ENCODE measurements at regions not wholly inside any gene's neighbourhood (a gene's known extent, or its start where the extent isn't known, plus 50 kb on each side); places are given as distances from the start of the nearest gene placed in this dataset.

- TF ChIP-seq, protein P1, sequence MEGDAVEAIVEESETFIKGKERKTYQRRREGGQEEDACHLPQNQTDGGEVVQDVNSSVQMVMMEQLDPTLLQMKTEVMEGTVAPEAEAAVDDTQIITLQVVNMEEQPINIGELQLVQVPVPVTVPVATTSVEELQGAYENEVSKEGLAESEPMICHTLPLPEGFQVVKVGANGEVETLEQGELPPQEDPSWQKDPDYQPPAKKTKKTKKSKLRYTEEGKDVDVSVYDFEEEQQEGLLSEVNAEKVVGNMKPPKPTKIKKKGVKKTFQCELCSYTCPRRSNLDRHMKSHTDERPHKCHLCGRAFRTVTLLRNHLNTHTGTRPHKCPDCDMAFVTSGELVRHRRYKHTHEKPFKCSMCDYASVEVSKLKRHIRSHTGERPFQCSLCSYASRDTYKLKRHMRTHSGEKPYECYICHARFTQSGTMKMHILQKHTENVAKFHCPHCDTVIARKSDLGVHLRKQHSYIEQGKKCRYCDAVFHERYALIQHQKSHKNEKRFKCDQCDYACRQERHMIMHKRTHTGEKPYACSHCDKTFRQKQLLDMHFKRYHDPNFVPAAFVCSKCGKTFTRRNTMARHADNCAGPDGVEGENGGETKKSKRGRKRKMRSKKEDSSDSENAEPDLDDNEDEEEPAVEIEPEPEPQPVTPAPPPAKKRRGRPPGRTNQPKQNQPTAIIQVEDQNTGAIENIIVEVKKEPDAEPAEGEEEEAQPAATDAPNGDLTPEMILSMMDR (IDR thresholded peaks at IDR 0.05) = no peak
- no peak for TF ChIP-seq EZH2 (IDR thresholded peaks at IDR 0.05; ENCODE audit: borderline replicate concordance, insufficient read depth, low read depth, low read length, poor library complexity, severe bottlenecking)
Measured at GRCh38 chr4:42821230-42821629, 71.3 kb upstream of the GRXCR1 start.

Measured in B cell (primary cell).